ENCODE measurements at regions not wholly inside any gene's neighbourhood (a gene's known extent, or its start where the extent isn't known, plus 50 kb on each side); places are given as distances from the start of the nearest gene placed in this dataset.

DNA sequence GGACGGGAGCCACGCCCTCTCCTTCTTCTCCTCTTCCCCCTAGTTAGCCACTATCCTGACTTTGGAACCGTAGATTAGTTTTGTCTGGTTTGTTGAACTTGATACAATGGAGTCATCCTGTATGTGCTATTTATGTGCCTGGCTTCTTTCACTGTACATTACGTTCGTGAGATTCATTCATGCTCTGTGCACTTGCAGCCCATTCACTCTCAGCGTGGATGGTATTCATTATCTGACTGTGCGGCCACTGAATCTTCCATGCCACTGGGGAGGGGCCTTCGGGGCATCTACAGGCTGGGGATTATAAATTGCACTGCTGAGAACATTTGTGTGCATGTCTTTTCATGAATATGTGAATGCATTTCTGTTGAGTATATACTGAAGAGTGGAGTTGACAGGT, 262.5 kb downstream of the CDH26 start:
- H3K4me1 ChIP-seq (ENCODE audit: control insufficient read depth, insufficient read depth, low read length), result no peaks in the 10 kb centered on the region
- no peak overlapping the region for H3K27ac ChIP-seq (ENCODE audit: low read length)
- H3K4me3 ChIP-seq (ENCODE audit: low read length), result no peak overlapping the region
- H3K27me3 ChIP-seq (ENCODE audit: control insufficient read depth, insufficient read depth, low read length), result no peaks in the 10 kb centered on the region
- no peak for DNase-seq (ENCODE audit: low read depth, low spot score)
- no peaks in the 10 kb centered on the region for H3K36me3 ChIP-seq (ENCODE audit: control insufficient read depth, insufficient read depth, low read length)
- H3K9me3 ChIP-seq (ENCODE audit: control insufficient read depth, insufficient read depth, low read length), result no peaks in the 10 kb centered on the region
- WGBS (ENCODE audit: insufficient coverage, insufficient read length), result no CpG with 5 or more reads among the region's 8 CpGs

DNA sequence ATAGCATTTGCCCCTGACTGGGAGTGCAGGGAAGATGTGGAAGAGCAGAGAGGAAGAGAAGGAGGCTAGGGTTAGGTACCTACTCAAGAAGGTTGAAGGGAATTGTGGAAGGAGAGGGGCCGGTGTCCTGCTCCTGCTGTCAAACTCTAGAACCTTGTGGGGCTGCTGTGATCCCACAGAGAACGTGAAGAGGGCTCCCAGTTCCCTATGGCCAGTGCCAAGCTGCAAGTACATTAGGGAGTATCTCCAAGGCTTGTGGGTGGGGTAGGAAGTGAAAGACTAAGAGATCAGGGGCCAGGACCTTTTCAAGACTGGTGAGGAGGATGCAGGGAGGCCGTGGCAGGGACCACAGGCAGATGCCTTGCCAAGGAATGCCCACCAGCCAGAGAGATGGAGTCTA, 263.4 kb downstream of the CDH26 start:
- WGBS (ENCODE audit: insufficient coverage, insufficient read length), result no CpG with 5 or more reads among the region's 3 CpGs
- no peak overlapping the region for H3K4me3 ChIP-seq (ENCODE audit: low read length)
- H3K27me3 ChIP-seq (ENCODE audit: control insufficient read depth, insufficient read depth, low read length), result no peaks in the 10 kb centered on the region
- no peaks in the 10 kb centered on the region for H3K9me3 ChIP-seq (ENCODE audit: control insufficient read depth, insufficient read depth, low read length)
- no peaks in the 10 kb centered on the region for H3K36me3 ChIP-seq (ENCODE audit: control insufficient read depth, insufficient read depth, low read length)
- no peaks in the 10 kb centered on the region for H3K4me1 ChIP-seq (ENCODE audit: control insufficient read depth, insufficient read depth, low read length)
- DNase-seq (ENCODE audit: low read depth, low spot score), result no peak
- no peak overlapping the region for H3K27ac ChIP-seq (ENCODE audit: low read length)

DNA sequence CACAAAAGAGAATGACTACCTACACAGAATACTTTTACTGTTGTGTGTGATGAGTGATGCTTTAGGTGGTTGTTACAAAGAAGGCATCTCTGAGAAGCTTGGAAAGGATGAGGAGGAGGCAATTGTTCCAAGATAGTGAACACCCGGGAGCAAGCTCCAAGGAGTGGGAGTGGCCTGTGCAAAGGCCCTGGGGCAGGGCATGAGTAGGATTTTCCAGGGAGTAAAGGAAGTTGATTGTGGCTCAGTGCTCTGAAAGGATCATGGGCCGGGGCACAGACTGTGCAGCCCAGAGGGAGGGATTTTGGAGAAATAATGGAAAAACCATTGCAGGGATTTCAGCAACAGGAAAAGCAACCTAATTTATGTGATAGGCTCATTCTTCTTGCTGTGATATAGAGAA, 264.3 kb downstream of the CDH26 start:
- H3K27me3 ChIP-seq (ENCODE audit: control insufficient read depth, insufficient read depth, low read length), result no peaks in the 10 kb centered on the region
- H3K9me3 ChIP-seq (ENCODE audit: control insufficient read depth, insufficient read depth, low read length), result no peaks in the 10 kb centered on the region
- no CpG with 5 or more reads among the region's 2 CpGs for WGBS (ENCODE audit: insufficient coverage, insufficient read length)
- H3K4me3 ChIP-seq (ENCODE audit: low read length), result no peak overlapping the region
- DNase-seq (ENCODE audit: low read depth, low spot score), result no peak
- H3K27ac ChIP-seq (ENCODE audit: low read length), result no peak overlapping the region
- no peaks in the 10 kb centered on the region for H3K36me3 ChIP-seq (ENCODE audit: control insufficient read depth, insufficient read depth, low read length)
- no peaks in the 10 kb centered on the region for H3K4me1 ChIP-seq (ENCODE audit: control insufficient read depth, insufficient read depth, low read length)

DNA sequence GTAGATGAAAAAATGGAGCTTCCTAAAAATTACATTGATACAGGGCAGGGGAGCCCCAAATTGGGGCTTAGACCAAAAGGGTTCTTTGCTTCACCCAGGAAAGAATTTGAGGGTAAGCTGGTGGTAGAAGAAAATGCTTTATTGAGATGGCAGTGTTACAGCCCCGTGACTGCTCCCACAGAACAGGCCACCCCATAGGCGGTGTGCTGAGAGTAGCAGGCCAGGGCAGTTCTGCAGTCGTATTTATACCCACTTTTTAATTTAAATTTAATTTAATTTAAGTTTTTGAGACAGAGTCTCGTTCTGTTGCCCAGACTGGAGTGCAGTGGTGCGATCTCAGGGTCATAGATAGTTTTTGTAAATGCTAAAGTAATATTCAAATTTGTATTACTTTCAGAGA, 265.0 kb downstream of the CDH26 start:
- no peaks in the 10 kb centered on the region for H3K4me1 ChIP-seq (ENCODE audit: control insufficient read depth, insufficient read depth, low read length)
- no peaks in the 10 kb centered on the region for H3K36me3 ChIP-seq (ENCODE audit: control insufficient read depth, insufficient read depth, low read length)
- no peaks in the 10 kb centered on the region for H3K27me3 ChIP-seq (ENCODE audit: control insufficient read depth, insufficient read depth, low read length)
- DNase-seq (ENCODE audit: low read depth, low spot score), result no peak
- no CpG with 5 or more reads among the region's 5 CpGs for WGBS (ENCODE audit: insufficient coverage, insufficient read length)
- H3K27ac ChIP-seq (ENCODE audit: low read length), result no peak overlapping the region
- no peak overlapping the region for H3K4me3 ChIP-seq (ENCODE audit: low read length)
- no peaks in the 10 kb centered on the region for H3K9me3 ChIP-seq (ENCODE audit: control insufficient read depth, insufficient read depth, low read length)

DNA sequence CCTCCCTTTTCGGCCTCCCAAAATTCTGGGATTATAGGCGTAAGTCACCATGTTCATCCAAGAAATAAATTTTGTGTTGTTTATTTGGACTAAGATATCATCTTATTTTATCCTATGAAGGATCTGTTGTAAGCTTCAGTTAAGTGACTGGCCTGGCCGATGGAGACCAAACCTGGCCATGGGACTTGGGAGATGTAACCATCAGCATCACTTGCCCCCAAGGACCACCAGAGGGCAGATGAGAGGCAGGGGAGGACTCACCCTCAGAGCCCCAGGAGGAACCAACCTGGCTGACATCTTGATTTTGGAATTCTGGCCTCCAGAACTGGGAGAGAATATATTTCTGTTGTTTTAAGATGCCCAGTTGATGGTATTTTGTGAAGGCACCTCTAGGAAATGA, 266.7 kb downstream of the CDH26 start:
- DNase-seq (ENCODE audit: low read depth, low spot score), result no peak
- no peaks in the 10 kb centered on the region for H3K9me3 ChIP-seq (ENCODE audit: control insufficient read depth, insufficient read depth, low read length)
- no peak overlapping the region for H3K4me3 ChIP-seq (ENCODE audit: low read length)
- WGBS (ENCODE audit: insufficient coverage, insufficient read length), result no CpG with 5 or more reads among the region's 3 CpGs
- H3K36me3 ChIP-seq (ENCODE audit: control insufficient read depth, insufficient read depth, low read length), result no peaks in the 10 kb centered on the region
- no peaks in the 10 kb centered on the region for H3K4me1 ChIP-seq (ENCODE audit: control insufficient read depth, insufficient read depth, low read length)
- H3K27me3 ChIP-seq (ENCODE audit: control insufficient read depth, insufficient read depth, low read length), result no peaks in the 10 kb centered on the region
- no peak overlapping the region for H3K27ac ChIP-seq (ENCODE audit: low read length)

DNA sequence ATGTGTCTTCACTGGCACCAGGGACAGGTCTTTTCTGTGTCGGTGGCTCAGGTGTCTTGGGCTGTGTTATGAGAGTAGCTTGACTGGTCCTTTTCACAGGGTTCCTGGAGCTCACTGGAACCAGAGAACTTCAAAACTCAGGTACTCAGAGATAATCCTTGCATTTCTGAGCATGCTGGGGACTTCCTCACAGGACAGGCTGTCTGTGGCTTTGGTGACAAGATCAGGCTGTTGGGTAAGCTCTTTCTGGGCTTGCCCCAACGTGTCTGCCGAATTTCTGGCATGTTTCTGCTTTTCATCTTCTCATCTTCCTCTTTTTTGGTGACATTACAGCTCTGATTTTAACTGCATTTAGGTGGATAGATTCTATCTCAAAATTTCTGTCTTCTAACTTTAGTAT, 270.0 kb downstream of the CDH26 start:
- no peaks in the 10 kb centered on the region for H3K36me3 ChIP-seq (ENCODE audit: control insufficient read depth, insufficient read depth, low read length)
- no peaks in the 10 kb centered on the region for H3K9me3 ChIP-seq (ENCODE audit: control insufficient read depth, insufficient read depth, low read length)
- DNase-seq (ENCODE audit: low read depth, low spot score), result no peak
- no peak overlapping the region for H3K27ac ChIP-seq (ENCODE audit: low read length)
- WGBS (ENCODE audit: insufficient coverage, insufficient read length), result no CpG with 5 or more reads among the region's 3 CpGs
- H3K27me3 ChIP-seq (ENCODE audit: control insufficient read depth, insufficient read depth, low read length), result no peaks in the 10 kb centered on the region
- H3K4me1 ChIP-seq (ENCODE audit: control insufficient read depth, insufficient read depth, low read length), result no peaks in the 10 kb centered on the region
- H3K4me3 ChIP-seq (ENCODE audit: low read length), result no peak overlapping the region

DNA sequence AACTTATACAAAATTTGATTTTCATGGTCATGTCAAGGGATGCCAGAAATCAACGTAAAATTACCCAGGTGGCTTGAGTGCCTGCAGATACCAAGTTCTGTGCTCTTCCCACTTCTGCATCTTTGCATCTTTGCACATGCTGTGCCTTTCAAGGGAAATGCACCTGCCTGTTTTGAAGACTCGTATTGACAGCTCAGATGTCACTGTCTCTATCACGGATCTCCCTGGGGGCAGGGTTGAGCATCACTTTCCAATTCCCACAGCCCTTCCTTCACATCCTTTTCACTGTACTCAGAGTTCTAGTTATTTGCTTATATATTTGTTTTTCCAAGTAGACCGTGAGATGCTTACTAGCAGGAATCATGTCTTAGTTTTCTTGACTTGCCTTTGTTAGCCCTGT, 274.2 kb downstream of the CDH26 start:
- H3K4me1 ChIP-seq (ENCODE audit: control insufficient read depth, insufficient read depth, low read length), result no peaks in the 10 kb centered on the region
- no peaks in the 10 kb centered on the region for H3K27me3 ChIP-seq (ENCODE audit: control insufficient read depth, insufficient read depth, low read length)
- no CpG with 5 or more reads among the region's 4 CpGs for WGBS (ENCODE audit: insufficient coverage, insufficient read length)
- no peak overlapping the region for H3K4me3 ChIP-seq (ENCODE audit: low read length)
- H3K27ac ChIP-seq (ENCODE audit: low read length), result no peak overlapping the region
- no peaks in the 10 kb centered on the region for H3K36me3 ChIP-seq (ENCODE audit: control insufficient read depth, insufficient read depth, low read length)
- no peak for DNase-seq (ENCODE audit: low read depth, low spot score)
- no peaks in the 10 kb centered on the region for H3K9me3 ChIP-seq (ENCODE audit: control insufficient read depth, insufficient read depth, low read length)

DNA sequence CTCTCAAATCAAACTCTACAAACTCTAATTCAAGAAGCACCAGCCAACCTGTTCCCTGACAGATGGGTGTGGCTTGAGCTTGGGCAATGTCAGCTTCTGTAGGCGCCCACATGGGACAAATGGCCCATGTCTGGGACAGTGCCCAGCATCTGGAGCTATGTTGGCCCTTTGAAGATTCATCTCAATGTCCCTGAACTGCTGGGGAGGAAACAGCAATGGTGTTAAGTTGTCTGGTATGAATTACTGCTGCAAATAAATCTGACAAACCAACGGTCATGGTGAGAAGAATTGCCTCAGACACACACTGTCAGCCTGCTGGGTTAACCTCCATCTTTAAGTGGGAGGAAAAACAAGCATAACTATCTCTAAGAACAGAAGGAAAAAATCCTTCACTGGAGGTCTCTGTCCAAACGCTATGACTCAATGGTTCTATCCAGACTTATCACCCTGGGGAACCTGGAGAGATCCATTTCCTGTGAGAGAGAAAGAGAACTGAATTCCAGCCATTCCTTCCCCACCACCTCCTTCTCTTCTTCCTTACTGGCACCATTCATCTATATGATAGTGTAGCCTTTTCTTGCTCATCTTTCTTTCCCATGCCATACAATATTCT, 274.9 kb downstream of the CDH26 start:
- Histone ChIP-seq H3K9me3 (ENCODE audit: control insufficient read depth, insufficient read depth, low read length) (no peaks in the 10 kb centered on the region), H3K4me3 (ENCODE audit: low read length) (no peak overlapping the region), H3K36me3 (ENCODE audit: control insufficient read depth, insufficient read depth, low read length) (no peaks in the 10 kb centered on the region), H3K27me3 (ENCODE audit: control insufficient read depth, insufficient read depth, low read length) (no peaks in the 10 kb centered on the region), H3K27ac (ENCODE audit: low read length) (no peak overlapping the region), H3K4me1 (ENCODE audit: control insufficient read depth, insufficient read depth, low read length) (no peaks in the 10 kb centered on the region)
- WGBS (ENCODE audit: insufficient coverage, insufficient read length), result no CpG with 5 or more reads among the region's 3 CpGs
- DNase-seq (ENCODE audit: low read depth, low spot score), result no peak

DNA sequence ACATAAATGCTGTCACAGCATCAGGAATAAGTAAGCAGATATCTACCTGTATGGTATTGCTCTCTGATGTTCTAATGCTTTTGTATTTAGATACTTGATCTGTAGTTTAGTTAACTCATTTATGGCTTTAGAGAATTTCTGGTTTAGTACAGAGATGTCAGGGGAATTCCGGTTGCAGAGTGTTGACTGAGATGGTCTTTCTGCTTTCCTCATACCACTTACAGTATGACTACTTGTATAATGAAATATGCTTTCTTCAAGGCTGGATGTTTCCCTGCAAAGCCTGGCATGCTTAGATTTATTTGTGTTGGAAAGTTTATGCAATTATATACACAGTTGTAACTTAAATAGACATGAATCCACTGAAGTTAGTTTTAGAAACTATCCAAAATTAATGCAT, 278.4 kb downstream of the CDH26 start:
- no peak for DNase-seq (ENCODE audit: low read depth, low spot score)
- Histone ChIP-seq H3K4me1 (ENCODE audit: control insufficient read depth, insufficient read depth, low read length) (no peaks in the 10 kb centered on the region), H3K4me3 (ENCODE audit: low read length) (no peak overlapping the region), H3K36me3 (ENCODE audit: control insufficient read depth, insufficient read depth, low read length) (no peaks in the 10 kb centered on the region), H3K9me3 (ENCODE audit: control insufficient read depth, insufficient read depth, low read length) (no peaks in the 10 kb centered on the region), H3K27me3 (ENCODE audit: control insufficient read depth, insufficient read depth, low read length) (no peaks in the 10 kb centered on the region), H3K27ac (ENCODE audit: low read length) (no peak overlapping the region)
- whole genome bisulfite sequencing (ENCODE audit: insufficient coverage, insufficient read length), result no CpG with 5 or more reads among the region's 1 CpG

DNA sequence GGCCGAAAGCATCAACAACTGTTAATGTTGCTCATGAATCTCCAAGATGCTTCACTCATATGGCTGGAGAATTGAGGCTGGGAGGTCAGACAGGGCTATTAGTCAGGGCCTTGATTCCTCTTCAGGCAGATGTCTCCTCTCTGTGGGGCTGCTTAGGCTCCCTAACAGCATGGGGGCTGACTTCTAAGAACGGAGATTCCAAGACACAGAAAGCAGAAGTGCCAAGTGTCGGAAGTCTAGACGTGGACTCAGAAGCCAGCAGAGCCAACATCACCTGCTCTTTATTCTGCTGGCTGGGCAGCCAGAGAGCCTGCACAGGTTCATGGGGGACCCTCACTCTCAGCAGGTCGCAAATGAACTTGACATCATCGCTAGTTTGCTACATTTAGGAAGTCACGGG, 279.8 kb downstream of the CDH26 start:
- Histone ChIP-seq H3K4me1 (ENCODE audit: control insufficient read depth, insufficient read depth, low read length) (no peaks in the 10 kb centered on the region), H3K9me3 (ENCODE audit: control insufficient read depth, insufficient read depth, low read length) (no peaks in the 10 kb centered on the region), H3K4me3 (ENCODE audit: low read length) (no peak overlapping the region), H3K27ac (ENCODE audit: low read length) (no peak overlapping the region), H3K27me3 (ENCODE audit: control insufficient read depth, insufficient read depth, low read length) (no peaks in the 10 kb centered on the region), H3K36me3 (ENCODE audit: control insufficient read depth, insufficient read depth, low read length) (no peaks in the 10 kb centered on the region)
- no CpG with 5 or more reads among the region's 7 CpGs for WGBS (ENCODE audit: insufficient coverage, insufficient read length)
- no peak for DNase-seq (ENCODE audit: low read depth, low spot score)

DNA sequence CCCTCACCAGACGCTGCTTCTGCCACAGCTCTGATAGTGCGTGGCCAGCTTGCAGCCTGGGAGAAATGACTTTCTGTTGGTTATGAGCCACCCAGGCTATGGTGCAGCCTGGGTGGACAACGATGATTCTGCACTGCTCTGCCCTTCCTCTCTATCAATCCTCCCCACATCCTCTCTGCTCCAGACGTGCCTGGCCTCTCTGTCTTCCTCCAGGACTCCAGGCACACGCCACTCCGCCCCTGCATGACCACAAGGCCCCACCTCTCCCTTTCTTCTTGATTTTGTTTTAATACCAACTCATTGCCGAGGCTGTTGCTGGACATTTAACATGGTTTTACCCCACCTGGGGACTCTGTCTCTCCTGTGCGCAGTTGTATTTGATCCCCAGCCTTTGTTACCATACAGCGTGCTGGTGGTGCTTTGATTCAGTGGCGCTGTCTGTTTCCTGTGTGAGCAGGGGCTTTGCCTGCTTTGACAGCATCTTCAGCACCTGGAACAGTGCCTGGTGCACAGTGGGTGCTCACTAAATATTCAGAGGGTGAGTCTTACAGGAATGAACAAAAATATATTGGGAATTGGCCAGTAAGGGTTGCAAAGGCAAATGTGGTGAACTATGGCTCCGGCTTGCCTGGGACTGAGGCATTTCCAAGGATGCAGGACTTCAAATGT, 280.9 kb downstream of the CDH26 start:
- Histone ChIP-seq H3K27me3 (ENCODE audit: control insufficient read depth, insufficient read depth, low read length) (no peaks in the 10 kb centered on the region), H3K36me3 (ENCODE audit: control insufficient read depth, insufficient read depth, low read length) (no peaks in the 10 kb centered on the region), H3K4me3 (ENCODE audit: low read length) (no peak overlapping the region), H3K9me3 (ENCODE audit: control insufficient read depth, insufficient read depth, low read length) (no peaks in the 10 kb centered on the region), H3K4me1 (ENCODE audit: control insufficient read depth, insufficient read depth, low read length) (no peaks in the 10 kb centered on the region), H3K27ac (ENCODE audit: low read length) (no peak overlapping the region)
- no peak for DNase-seq (ENCODE audit: low read depth, low spot score)
- no CpG with 5 or more reads among the region's 11 CpGs for WGBS (ENCODE audit: insufficient coverage, insufficient read length)
